Parathyroid adenoma (tissue), 2 donors: ENCODE measurements at regions not wholly inside any gene's neighbourhood (a gene's known extent, or its start where the extent isn't known, plus 50 kb on each side); places are given as distances from the start of the nearest gene placed in this dataset.

Experiments
- H2AFZ ChIP-seq: fragments of 300-600 bp; sonication (generic); one replicate; pipeline ENCODE4 v1.7.0; 2017; ENCODE audit warnings: antibody characterized with exemption, mild to moderate bottlenecking
- H3K27ac ChIP-seq: fragments of 300-600 bp; sonication (generic); one replicate; pipeline ENCODE4 v1.7.0; 2017
- H3K27me3 ChIP-seq: fragments of 300-600 bp; sonication (generic); one replicate; pipeline ENCODE4 v1.7.0; 2017; ENCODE audit warnings: low read length; ENCODE audit not compliant: control insufficient read depth, insufficient read depth
- H3K36me3 ChIP-seq: fragments of 300-600 bp; sonication (generic); one replicate; pipeline ENCODE4 v1.7.0; 2017; ENCODE audit warnings: low read length; ENCODE audit not compliant: control insufficient read depth, insufficient read depth
- H3K4me1 ChIP-seq: fragments of 300-600 bp; sonication (generic); one replicate; pipeline ENCODE4 v1.7.0; 2017; ENCODE audit warnings: control low read depth
- H3K4me2 ChIP-seq: fragments of 300-600 bp; sonication (generic); one replicate; pipeline ENCODE4 v1.7.0; 2017; ENCODE audit warnings: low read length
- H3K4me3 ChIP-seq: fragments of 300-600 bp; sonication (generic); one replicate; pipeline ENCODE4 v1.7.0; 2017; ENCODE audit warnings: low read depth, low read length
- H3K79me2 ChIP-seq: fragments of 300-600 bp; sonication (generic); one replicate; pipeline ENCODE4 v1.7.0; 2017; ENCODE audit warnings: control low read depth
- H3K9ac ChIP-seq: fragments of 300-600 bp; sonication (generic); one replicate; pipeline ENCODE4 v1.7.0; 2017; ENCODE audit warnings: mild to moderate bottlenecking
- H3K9me3 ChIP-seq: fragments of 300-600 bp; sonication (generic); one replicate; pipeline ENCODE4 v1.7.0; 2017; ENCODE audit warnings: low read length; ENCODE audit not compliant: control insufficient read depth
- CTCF ChIP-seq: fragments of 300-600 bp; sonication (generic); IDR thresholded peaks from one replicate; pipeline ENCODE4 v1.7.0; 2017; ENCODE audit warnings: antibody characterized with exemption, mild to moderate bottlenecking
- donor health status: primary hyperparathyroidism.

DNA sequence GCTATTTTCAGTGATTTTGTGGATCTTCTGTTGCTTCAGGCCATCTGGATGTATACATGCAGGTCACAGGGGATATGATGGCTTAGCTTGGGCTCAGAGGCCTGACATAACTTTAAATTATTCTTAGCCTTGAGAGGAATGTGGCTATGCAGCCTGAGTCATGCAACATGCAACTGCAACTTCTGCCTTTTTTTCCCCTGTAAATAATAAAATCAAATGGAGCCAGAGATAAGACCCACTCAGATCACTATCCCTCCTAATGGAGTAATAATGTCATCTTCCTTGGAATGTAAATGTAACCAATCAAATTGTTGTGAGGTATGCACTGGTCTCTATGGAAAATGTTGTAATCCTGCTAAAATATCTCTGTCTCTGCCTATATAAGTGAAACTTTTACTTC, 54.9 kb downstream of the MAGEB17 start:
- H3K27me3 ChIP-seq, result no peaks in the 10 kb centered on the region
- H3K9ac ChIP-seq, result no peak overlapping the region
- no peak overlapping the region for H3K4me2 ChIP-seq
- H3K36me3 ChIP-seq, result no peaks in the 10 kb centered on the region
- no peak overlapping the region for H3K4me3 ChIP-seq
- no peaks in the 10 kb centered on the region for H3K4me1 ChIP-seq
- H3K79me2 ChIP-seq, result no peaks in the 10 kb centered on the region
- no peak overlapping the region for H2AFZ ChIP-seq
- H3K9me3 ChIP-seq, result no peaks in the 10 kb centered on the region
- no peak overlapping the region for H3K27ac ChIP-seq
- no peak for TF ChIP-seq CTCF

- Histone ChIP-seq H3K4me2 (no peak overlapping the region), H3K9me3 (no peaks in the 10 kb centered on the region), H3K79me2 (no peaks in the 10 kb centered on the region), H3K9ac (no peak overlapping the region), H3K4me3 (no peak overlapping the region), H2AFZ (no peak overlapping the region), H3K4me1 (no peaks in the 10 kb centered on the region), H3K27ac (no peak overlapping the region), H3K36me3 (no peaks in the 10 kb centered on the region), H3K27me3 (no peaks in the 10 kb centered on the region)
- TF ChIP-seq CTCF, result no peak
These were observed 56.1 kb downstream of the MAGEB17 start for GRCh38 chrX:16223385-16223784.

GRCh38 chrX:16239211-16239610, 71.9 kb downstream of the MAGEB17 start:
- no peak overlapping the region for H3K27ac ChIP-seq
- no peak overlapping the region for H3K9ac ChIP-seq
- H3K9me3 ChIP-seq, result no peaks in the 10 kb centered on the region
- no peaks in the 10 kb centered on the region for H3K79me2 ChIP-seq
- H3K4me2 ChIP-seq, result no peak overlapping the region
- no peak overlapping the region for H2AFZ ChIP-seq
- no peak overlapping the region for H3K4me3 ChIP-seq
- no peaks in the 10 kb centered on the region for H3K4me1 ChIP-seq
- H3K36me3 ChIP-seq, result no peaks in the 10 kb centered on the region
- no peak for TF ChIP-seq CTCF
- H3K27me3 ChIP-seq, result no peaks in the 10 kb centered on the region

- Histone ChIP-seq H3K4me1 (no peaks in the 10 kb centered on the region), H2AFZ (no peak overlapping the region), H3K36me3 (no peaks in the 10 kb centered on the region), H3K27me3 (no peaks in the 10 kb centered on the region), H3K4me3 (no peak overlapping the region), H3K27ac (no peak overlapping the region), H3K9ac (no peak overlapping the region), H3K79me2 (no peaks in the 10 kb centered on the region), H3K4me2 (no peak overlapping the region), H3K9me3 (no peaks in the 10 kb centered on the region)
- no peak for TF ChIP-seq CTCF
These were observed 73.1 kb downstream of the MAGEB17 start for GRCh38 chrX:16240231-16240905.

- H2AFZ ChIP-seq, result no peak overlapping the region
- H3K79me2 ChIP-seq, result no peaks in the 10 kb centered on the region
- H3K4me3 ChIP-seq, result no peak overlapping the region
- no peaks in the 10 kb centered on the region for H3K36me3 ChIP-seq
- H3K27me3 ChIP-seq, result no peaks in the 10 kb centered on the region
- TF ChIP-seq CTCF, result no peak
- no peaks in the 10 kb centered on the region for H3K4me1 ChIP-seq
- no peaks in the 10 kb centered on the region for H3K9me3 ChIP-seq
- H3K27ac ChIP-seq, result no peak overlapping the region
- H3K4me2 ChIP-seq, result no peak overlapping the region
- H3K9ac ChIP-seq, result no peak overlapping the region
These were observed 73.7 kb downstream of the MAGEB17 start for GRCh38 chrX:16240968-16241367.
